K562 (cell line): ENCODE measurements at regions not wholly inside any gene's neighbourhood (a gene's known extent, or its start where the extent isn't known, plus 50 kb on each side); places are given as distances from the start of the nearest gene placed in this dataset.

Experiments
- ATF4 ChIP-seq: fragments of 450-650 bp; formaldehyde crosslinking; IDR thresholded peaks from 2 replicates; pipeline ENCODE4 v1.4.0; 2022; ENCODE audit warnings: mild to moderate bottlenecking, moderate library complexity
- EZH2 ChIP-seq: IDR thresholded peaks from 2 replicates; pipeline ENCODE4 v1.6.1; 2012; ENCODE audit warnings: low read depth, mild to moderate bottlenecking, inconsistent platforms, low read length, borderline replicate concordance
- RBM15 ChIP-seq: fragments of 200-400 bp; formaldehyde crosslinking; IDR thresholded peaks from 2 replicates; pipeline ENCODE4 v1.6.1; 2018; ENCODE audit warnings: mild to moderate bottlenecking, low read length, moderate library complexity; ENCODE audit not compliant: insufficient read depth
- SPI1 ChIP-seq: IDR thresholded peaks from 2 replicates; pipeline ENCODE4 v1.6.1; 2011; ENCODE audit warnings: low read depth, low read length, control low read depth, borderline replicate concordance
- SRF ChIP-seq, 2 experiments: fragments of 250-450, 450-650 bp in 1 of 2; sonication (Bioruptor Pico) in 1 of 2; sonication (generic) in 1 of 2; formaldehyde crosslinking; IDR thresholded peaks; 2 replicates each; pipeline versions ENCODE4 v1.5.0 to v1.5.1; 2020 to 2022; ENCODE audit warnings: mild to moderate bottlenecking in 1 of 2, missing genetic modification reagents in 1 of 2
- TF ChIP-seq, protein P1 (sequence below): sonication (generic); formaldehyde crosslinking; IDR thresholded peaks from 2 replicates; pipeline ENCODE4 v1.8.0; 2022; ENCODE audit warnings: missing genetic modification reagents, mild to moderate bottlenecking, moderate library complexity, borderline replicate concordance
- TF ChIP-seq, protein P2 (sequence below), 2 experiments: fragments of 450-650 bp; formaldehyde crosslinking in 1 of 2; IDR thresholded peaks; 2 replicates each; pipeline versions ENCODE4 v1.4.0 to v1.6.1; 2014 to 2020; ENCODE audit warnings: mild to moderate bottlenecking in 2 of 2, borderline replicate concordance in 1 of 2, low read depth in 1 of 2

- TF ChIP-seq, protein P1, sequence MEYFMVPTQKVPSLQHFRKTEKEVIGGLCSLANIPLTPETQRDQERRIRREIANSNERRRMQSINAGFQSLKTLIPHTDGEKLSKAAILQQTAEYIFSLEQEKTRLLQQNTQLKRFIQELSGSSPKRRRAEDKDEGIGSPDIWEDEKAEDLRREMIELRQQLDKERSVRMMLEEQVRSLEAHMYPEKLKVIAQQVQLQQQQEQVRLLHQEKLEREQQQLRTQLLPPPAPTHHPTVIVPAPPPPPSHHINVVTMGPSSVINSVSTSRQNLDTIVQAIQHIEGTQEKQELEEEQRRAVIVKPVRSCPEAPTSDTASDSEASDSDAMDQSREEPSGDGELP (CRISPR knock-in tag), result no peak
- TF ChIP-seq SRF (CRISPR knock-in tag; IDR thresholded peaks at IDR 0.05), result no peak
- TF ChIP-seq RBM15, result no peak
- no peak for TF ChIP-seq SPI1
- TF ChIP-seq ATF4 (CRISPR knock-in tag), result no peak
- TF ChIP-seq EZH2, result no peak
- TF ChIP-seq, protein P2, sequence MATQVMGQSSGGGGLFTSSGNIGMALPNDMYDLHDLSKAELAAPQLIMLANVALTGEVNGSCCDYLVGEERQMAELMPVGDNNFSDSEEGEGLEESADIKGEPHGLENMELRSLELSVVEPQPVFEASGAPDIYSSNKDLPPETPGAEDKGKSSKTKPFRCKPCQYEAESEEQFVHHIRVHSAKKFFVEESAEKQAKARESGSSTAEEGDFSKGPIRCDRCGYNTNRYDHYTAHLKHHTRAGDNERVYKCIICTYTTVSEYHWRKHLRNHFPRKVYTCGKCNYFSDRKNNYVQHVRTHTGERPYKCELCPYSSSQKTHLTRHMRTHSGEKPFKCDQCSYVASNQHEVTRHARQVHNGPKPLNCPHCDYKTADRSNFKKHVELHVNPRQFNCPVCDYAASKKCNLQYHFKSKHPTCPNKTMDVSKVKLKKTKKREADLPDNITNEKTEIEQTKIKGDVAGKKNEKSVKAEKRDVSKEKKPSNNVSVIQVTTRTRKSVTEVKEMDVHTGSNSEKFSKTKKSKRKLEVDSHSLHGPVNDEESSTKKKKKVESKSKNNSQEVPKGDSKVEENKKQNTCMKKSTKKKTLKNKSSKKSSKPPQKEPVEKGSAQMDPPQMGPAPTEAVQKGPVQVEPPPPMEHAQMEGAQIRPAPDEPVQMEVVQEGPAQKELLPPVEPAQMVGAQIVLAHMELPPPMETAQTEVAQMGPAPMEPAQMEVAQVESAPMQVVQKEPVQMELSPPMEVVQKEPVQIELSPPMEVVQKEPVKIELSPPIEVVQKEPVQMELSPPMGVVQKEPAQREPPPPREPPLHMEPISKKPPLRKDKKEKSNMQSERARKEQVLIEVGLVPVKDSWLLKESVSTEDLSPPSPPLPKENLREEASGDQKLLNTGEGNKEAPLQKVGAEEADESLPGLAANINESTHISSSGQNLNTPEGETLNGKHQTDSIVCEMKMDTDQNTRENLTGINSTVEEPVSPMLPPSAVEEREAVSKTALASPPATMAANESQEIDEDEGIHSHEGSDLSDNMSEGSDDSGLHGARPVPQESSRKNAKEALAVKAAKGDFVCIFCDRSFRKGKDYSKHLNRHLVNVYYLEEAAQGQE (IDR thresholded peaks at IDR 0.05; ENCODE audit: borderline replicate concordance), result no peak
- TF ChIP-seq, protein P2 (CRISPR knock-in tag; IDR thresholded peaks at IDR 0.05; ENCODE audit: low read depth), result no peak
These were observed 258.0 kb upstream of the SIX2 start for GRCh38 chr2:45267062-45267792.
